ENCODE measurements at regions not wholly inside any gene's neighbourhood (a gene's known extent, or its start where the extent isn't known, plus 50 kb on each side); places are given as distances from the start of the nearest gene placed in this dataset.

DNA sequence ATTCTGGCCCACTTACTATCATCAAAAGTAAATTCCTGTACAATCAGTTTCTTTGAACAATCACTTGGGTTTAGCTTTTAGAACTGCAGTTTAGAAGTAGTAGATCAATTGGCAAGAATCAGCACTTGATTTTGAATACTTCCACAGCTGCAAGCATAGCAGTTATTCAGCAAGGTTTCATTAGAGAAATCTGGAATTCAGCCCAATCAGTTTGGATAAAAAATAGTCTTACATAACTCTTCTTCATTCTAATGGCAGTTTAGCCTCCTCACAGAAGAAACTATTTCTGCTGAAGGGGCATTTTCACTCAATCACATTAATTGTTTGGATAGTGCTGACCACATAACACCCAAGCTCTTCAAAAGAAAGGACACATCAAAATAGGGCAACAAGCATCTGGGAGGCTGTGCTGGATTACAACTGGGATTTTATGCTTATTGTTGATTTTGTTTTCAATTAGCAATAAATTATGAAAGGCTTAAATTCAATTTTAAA is 336.2 kb upstream of the PDE4D start:
- H3K4me3 ChIP-seq (ENCODE audit: low read depth, low read length), result no peak overlapping the region
- TF ChIP-seq, protein P1, sequence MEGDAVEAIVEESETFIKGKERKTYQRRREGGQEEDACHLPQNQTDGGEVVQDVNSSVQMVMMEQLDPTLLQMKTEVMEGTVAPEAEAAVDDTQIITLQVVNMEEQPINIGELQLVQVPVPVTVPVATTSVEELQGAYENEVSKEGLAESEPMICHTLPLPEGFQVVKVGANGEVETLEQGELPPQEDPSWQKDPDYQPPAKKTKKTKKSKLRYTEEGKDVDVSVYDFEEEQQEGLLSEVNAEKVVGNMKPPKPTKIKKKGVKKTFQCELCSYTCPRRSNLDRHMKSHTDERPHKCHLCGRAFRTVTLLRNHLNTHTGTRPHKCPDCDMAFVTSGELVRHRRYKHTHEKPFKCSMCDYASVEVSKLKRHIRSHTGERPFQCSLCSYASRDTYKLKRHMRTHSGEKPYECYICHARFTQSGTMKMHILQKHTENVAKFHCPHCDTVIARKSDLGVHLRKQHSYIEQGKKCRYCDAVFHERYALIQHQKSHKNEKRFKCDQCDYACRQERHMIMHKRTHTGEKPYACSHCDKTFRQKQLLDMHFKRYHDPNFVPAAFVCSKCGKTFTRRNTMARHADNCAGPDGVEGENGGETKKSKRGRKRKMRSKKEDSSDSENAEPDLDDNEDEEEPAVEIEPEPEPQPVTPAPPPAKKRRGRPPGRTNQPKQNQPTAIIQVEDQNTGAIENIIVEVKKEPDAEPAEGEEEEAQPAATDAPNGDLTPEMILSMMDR (IDR thresholded peaks at IDR 0.05; ENCODE audit: borderline replicate concordance, insufficient read depth, low read depth, low read length), result no peak

DNA sequence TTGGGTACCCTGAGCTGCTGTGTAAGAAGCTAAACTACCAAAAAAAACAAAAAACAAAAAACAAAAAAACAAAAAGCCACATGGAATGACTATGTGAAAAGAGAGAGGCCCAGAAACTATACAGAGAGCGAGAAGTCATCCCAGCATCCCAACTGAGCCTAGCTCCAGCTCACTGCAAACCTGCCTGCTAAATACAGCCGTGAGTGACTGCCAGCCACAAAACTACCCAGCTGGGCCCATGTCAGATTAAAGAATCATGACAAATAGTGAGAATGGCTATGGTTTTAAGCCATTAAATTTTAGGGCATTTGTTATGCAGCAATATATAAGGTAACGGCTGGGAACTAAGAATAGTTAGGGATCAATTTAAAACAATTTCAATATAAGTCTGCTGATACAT is 335.1 kb upstream of the PDE4D start:
- H3K4me3 ChIP-seq (ENCODE audit: low read depth, low read length), result no peak overlapping the region
- TF ChIP-seq, protein P1 (IDR thresholded peaks at IDR 0.05; ENCODE audit: borderline replicate concordance, insufficient read depth, low read depth, low read length), result no peak

DNA sequence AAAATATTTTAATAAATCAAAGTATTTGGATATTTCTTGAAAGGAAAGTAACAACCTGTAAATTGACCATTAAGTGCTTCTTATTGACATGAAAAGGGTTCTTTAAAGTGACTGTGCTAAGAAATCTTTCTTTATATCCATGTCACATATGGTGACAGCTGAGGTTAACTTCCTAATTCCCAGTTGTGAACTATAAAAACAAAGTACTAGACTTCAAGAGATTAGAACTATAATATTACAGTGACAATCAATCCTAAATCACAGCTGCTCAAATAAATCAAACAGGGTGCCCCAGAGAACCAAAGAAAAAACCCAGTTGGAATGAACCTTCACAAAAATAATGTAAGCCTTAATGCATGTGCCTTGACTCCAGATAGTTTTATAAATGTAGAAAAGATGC is 332.6 kb upstream of the PDE4D start:
- H3K4me3 ChIP-seq (ENCODE audit: low read depth, low read length), result no peak overlapping the region
- TF ChIP-seq, protein P1 (IDR thresholded peaks at IDR 0.05; ENCODE audit: borderline replicate concordance, insufficient read depth, low read depth, low read length), result no peak

DNA sequence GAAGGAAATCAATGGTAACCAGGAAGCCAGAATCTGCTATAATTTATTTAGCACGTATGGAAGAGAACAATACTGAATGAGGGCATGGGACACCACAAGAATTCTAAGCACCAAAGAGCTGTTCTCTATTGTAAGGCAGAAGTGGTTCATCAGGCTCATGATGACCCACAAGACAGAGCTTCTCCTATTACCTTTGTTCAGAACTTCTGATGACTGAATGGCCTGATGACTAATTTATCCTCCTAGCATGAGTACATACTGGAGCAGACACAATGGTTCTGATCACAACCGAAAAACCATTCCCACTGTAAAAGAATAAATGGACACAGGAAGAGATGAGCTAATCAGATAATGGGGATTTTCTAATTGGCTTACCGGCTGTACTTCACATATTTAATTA is 329.8 kb upstream of the PDE4D start:
- no peak overlapping the region for H3K4me3 ChIP-seq (ENCODE audit: low read depth, low read length)
- TF ChIP-seq, protein P1 (IDR thresholded peaks at IDR 0.05; ENCODE audit: borderline replicate concordance, insufficient read depth, low read depth, low read length), result no peak

DNA sequence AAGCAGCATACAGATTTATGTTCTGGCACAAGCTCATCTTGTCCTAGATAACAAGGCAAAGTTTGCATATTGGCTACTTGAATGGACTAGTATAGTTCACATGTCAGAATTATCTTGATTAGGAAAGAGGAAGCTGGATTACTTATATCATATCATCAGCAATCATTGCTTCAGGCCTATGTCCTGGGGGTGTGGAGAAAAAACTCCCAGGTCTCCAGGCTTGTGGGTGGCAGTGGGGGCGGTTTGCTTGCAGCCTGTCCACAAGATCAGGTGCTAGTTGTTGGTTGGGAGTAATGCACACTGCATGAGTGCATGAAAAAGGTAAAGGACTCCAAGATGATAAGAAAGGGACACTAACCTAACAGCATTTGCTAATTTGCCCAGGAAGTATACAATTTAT is 326.4 kb upstream of the PDE4D start:
- TF ChIP-seq, protein P1 (IDR thresholded peaks at IDR 0.05; ENCODE audit: borderline replicate concordance, insufficient read depth, low read depth, low read length), result no peak
- no peak overlapping the region for H3K4me3 ChIP-seq (ENCODE audit: low read depth, low read length)

DNA sequence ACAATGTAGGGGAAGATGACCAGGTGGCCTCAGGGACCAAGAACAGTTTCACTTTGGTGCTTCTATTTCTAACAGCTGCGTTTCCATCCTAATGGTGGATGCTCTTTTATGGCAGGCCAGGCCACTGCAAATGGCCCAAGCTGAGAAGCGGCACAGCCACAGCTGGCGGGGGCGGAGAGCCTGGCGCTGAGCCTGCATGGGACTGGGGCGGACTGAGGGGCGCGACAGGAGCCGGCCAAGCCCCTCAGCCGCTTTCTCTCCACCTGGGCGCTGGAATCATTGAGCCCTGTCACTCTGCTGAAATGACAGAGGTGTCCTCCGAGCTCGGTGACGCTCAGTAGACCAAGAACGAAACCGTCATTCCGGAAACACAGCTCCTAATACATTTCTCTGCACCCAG is 317.3 kb upstream of the PDE4D start:
- H3K4me3 ChIP-seq (ENCODE audit: low read depth, low read length), result no peak overlapping the region
- TF ChIP-seq, protein P1 (IDR thresholded peaks at IDR 0.05; ENCODE audit: borderline replicate concordance, insufficient read depth, low read depth, low read length), result no peak

DNA sequence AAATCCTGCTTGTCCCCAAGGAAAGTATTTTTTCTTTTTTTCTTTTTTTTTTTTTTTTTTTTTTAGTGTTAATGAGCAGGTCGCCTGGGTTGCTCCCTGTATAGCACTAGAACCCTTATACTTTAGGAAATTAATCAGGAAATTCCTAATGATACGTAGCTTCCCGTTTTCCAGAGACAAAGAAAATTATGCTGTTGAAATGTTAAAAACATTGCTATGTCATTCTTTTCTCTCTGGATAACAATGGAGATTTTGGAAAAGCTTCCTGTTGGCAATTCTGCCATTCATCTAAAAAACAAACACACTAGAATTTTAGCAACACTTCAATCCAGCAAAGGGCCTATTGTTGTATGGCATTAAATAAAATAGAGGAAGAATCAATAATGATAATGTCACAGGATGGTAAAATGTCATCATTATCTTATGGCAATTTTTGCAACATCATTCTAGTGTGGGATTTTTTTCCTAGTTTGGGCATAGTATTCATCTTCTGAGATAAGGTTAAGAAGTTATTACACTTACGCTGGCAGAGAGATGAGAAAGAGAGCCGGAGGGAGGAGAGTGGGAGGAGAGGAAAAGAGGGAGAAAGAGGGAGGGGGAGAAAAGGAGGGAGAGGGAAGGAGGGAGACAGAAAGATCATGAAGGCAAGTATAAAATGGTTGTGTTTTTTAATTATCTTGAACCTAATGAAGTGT is 315.8 kb upstream of the PDE4D start:
- no peak overlapping the region for H3K4me3 ChIP-seq (ENCODE audit: low read depth, low read length)
- TF ChIP-seq, protein P1 (IDR thresholded peaks at IDR 0.05; ENCODE audit: borderline replicate concordance, insufficient read depth, low read depth, low read length), result no peak

Measured in GM12875 (cell line).